CD4-positive, alpha-beta T cell (primary cell): ENCODE measurements at regions not wholly inside any gene's neighbourhood (a gene's known extent, or its start where the extent isn't known, plus 50 kb on each side); places are given as distances from the start of the nearest gene placed in this dataset.
A peak's percentile ranks its signal among the peaks of the same experiment; 100 is the strongest.

Experiments used
- ATAC-seq: fragments of 200-7000 bp; cut with Tn5 transposase; one replicate; pipeline ENCODE4 v1.10.0; 2022; ENCODE audit warnings: mild to moderate bottlenecking; ENCODE audit not compliant: poor library complexity
- CTCF ChIA-PET: fragments of 350-600 bp; sonication (Branson Sonifier 250); formaldehyde crosslinking; loops from one replicate; lab custom pipeline; 2021; ENCODE audit warnings: antibody characterized with exemption, inconsistent platforms; lab: Charles Lee
- POLR2A ChIA-PET: fragments of 350-600 bp; sonication (Branson Sonifier 250); formaldehyde crosslinking; loops from one replicate; lab custom pipeline; 2021; ENCODE audit warnings: antibody characterized with exemption, inconsistent platforms; lab: Charles Lee
- DNase-seq, 14 experiments: peaks; one replicate each; pipeline ENCODE4 v3.0.0-alpha.2; 2013 to 2020; ENCODE audit warnings: mixed read lengths in 2 of 14
- H3K27ac ChIP-seq, 2 donors: one replicate each; pipeline versions ENCODE4 v1.5.1 to v1.7.0; 2013; ENCODE audit warnings: low read length in 2 of 2, low read depth in 1 of 2, mild to moderate bottlenecking in 1 of 2
- H3K27me3 ChIP-seq, 2 experiments: 1 replicate in 1 of 2; 2 replicates in 1 of 2; pipeline versions ENCODE4 v1.6.1 to v1.7.0; 2013; ENCODE audit warnings: low read length in 2 of 2, control low read depth in 1 of 2, mild to moderate bottlenecking in 1 of 2, moderate library complexity in 1 of 2; ENCODE audit not compliant: insufficient read depth in 2 of 2, control insufficient read depth in 1 of 2
- H3K36me3 ChIP-seq: one replicate; pipeline ENCODE4 v1.6.1; 2013; ENCODE audit warnings: low read length, control low read depth; ENCODE audit not compliant: insufficient read depth
- H3K4me1 ChIP-seq: one replicate; pipeline ENCODE4 v1.6.1; 2013; ENCODE audit warnings: low read length, control low read depth; ENCODE audit not compliant: insufficient read depth
- H3K4me3 ChIP-seq: one replicate; pipeline ENCODE4 v1.5.1; 2013; ENCODE audit warnings: mild to moderate bottlenecking, low read length, moderate library complexity
- H3K9me3 ChIP-seq, 2 experiments: 1 replicate in 1 of 2; 2 replicates in 1 of 2; pipeline versions ENCODE4 v1.6.1 to v1.7.0; 2013; ENCODE audit warnings: low read length in 2 of 2, mild to moderate bottlenecking in 2 of 2, control low read depth in 1 of 2, moderate library complexity in 1 of 2; ENCODE audit not compliant: control insufficient read depth in 1 of 2, insufficient read depth in 1 of 2
- H3K27ac Mint-ChIP-seq: one replicate; pipeline ENCODE4 v1.8.0; 2020; ENCODE audit warnings: mixed read lengths
- H3K27me3 Mint-ChIP-seq: one replicate; pipeline ENCODE4 v1.8.0; 2021; ENCODE audit warnings: mixed read lengths
- H3K36me3 Mint-ChIP-seq: one replicate; pipeline ENCODE4 v1.8.0; 2021; ENCODE audit warnings: low read depth, mixed read lengths
- H3K4me1 Mint-ChIP-seq: one replicate; pipeline ENCODE4 v1.8.0; 2021; ENCODE audit warnings: low read depth, mixed read lengths
- H3K4me3 Mint-ChIP-seq: one replicate; pipeline ENCODE4 v1.8.0; 2020; ENCODE audit warnings: mild to moderate bottlenecking, mixed read lengths
- H3K9me3 Mint-ChIP-seq: one replicate; pipeline ENCODE4 v1.8.0; 2020; ENCODE audit warnings: mixed read lengths
- intact Hi-C, 2 experiments: fragments of 100-400 bp; cut with DNase I in 1 of 2; cut with micrococcal nuclease in 1 of 2; formaldehyde crosslinking; loops; one replicate each; pipeline versions ENCODE4 v1.15.1 to v1.9.0; 2023 to 2025; cut with DNase I, micrococcal nuclease
- TF ChIP-seq, protein P1 (sequence below): fragments of 200-600 bp; IDR thresholded peaks from one replicate; pipeline ENCODE4 v1.8.0; 2022; ENCODE audit warnings: antibody characterized with exemption, mild to moderate bottlenecking

DNA sequence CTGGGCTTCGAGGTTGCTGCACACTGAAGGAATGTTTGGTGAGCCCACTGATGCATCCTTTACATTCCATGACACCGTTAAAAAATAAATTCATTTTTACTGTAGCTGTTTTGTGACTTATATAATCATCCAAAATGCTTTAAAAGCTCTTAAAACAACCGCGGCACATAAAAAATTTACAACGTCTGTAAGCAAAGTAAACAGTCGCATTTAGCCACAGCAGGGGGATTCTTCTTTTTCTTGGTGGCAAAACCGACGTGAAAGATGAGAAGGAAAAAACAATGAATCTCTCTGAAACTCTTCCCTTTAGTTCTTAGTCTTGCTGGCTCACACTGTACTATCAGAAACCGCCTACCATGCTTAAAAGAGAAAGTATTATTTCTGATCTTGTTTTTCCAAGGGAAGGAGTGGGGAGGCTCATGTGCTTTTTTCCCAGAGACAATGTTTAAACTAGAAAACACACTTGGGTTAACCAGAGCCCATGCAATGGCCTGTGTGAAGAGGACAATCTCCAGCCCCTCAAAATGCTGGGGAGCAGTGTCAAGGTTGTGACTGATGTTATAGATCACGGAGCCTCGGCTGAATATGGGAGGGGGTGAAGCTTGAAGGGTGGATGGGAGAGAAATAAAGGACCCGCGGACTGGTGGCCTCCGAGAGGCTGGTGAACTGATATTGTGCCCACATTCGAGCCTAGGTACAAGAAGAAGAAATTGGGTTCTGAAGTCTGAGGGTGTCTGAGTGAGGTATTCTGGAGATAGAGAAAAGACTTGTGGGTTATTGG, 91.1 kb downstream of the IRF8 start:
- Histone ChIP-seq H3K9me3 (no peaks in the 10 kb centered on the region), H3K4me3 (no peak overlapping the region), H3K27me3 (peaks cover 0 to 2% of the 10 kb centered on the region in 2 experiments), H3K36me3 (no peaks in the 10 kb centered on the region), H3K4me1 (peaks cover 15% of the 10 kb centered on the region), H3K27ac (no peak overlapping the region)
- ChIA-PET POLR2A (interaction anchor here (0.9 kb wide), 1 partner anchor 169 kb away, joined by 3 read pairs; no protein-coding TSS in a partner anchor), CTCF (interaction anchor here (2.8 kb wide), 1 partner anchor 169 kb away, joined by 14 read pairs; no protein-coding TSS in a partner anchor)
- no peak overlapping the region for H3K27ac Mint-ChIP-seq
- intact Hi-C loops, result no loop called here
- TF ChIP-seq, protein P1, sequence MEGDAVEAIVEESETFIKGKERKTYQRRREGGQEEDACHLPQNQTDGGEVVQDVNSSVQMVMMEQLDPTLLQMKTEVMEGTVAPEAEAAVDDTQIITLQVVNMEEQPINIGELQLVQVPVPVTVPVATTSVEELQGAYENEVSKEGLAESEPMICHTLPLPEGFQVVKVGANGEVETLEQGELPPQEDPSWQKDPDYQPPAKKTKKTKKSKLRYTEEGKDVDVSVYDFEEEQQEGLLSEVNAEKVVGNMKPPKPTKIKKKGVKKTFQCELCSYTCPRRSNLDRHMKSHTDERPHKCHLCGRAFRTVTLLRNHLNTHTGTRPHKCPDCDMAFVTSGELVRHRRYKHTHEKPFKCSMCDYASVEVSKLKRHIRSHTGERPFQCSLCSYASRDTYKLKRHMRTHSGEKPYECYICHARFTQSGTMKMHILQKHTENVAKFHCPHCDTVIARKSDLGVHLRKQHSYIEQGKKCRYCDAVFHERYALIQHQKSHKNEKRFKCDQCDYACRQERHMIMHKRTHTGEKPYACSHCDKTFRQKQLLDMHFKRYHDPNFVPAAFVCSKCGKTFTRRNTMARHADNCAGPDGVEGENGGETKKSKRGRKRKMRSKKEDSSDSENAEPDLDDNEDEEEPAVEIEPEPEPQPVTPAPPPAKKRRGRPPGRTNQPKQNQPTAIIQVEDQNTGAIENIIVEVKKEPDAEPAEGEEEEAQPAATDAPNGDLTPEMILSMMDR, result no peak
- ATAC-seq (no peak), DNase-seq (no peak)
- peaks cover 11% of the 10 kb centered on the region for H3K4me1 Mint-ChIP-seq
- no peak overlapping the region for H3K4me3 Mint-ChIP-seq
- no peaks in the 10 kb centered on the region for H3K36me3 Mint-ChIP-seq
- peaks cover 26% of the 10 kb centered on the region for H3K27me3 Mint-ChIP-seq
- H3K9me3 Mint-ChIP-seq, result no peaks in the 10 kb centered on the region

- peaks cover 8% of the 10 kb centered on the region for H3K4me1 Mint-ChIP-seq
- no peaks in the 10 kb centered on the region for H3K36me3 Mint-ChIP-seq
- no peak overlapping the region for H3K4me3 ChIP-seq
- no peaks in the 10 kb centered on the region for H3K36me3 ChIP-seq
- H3K4me1 ChIP-seq, result peaks cover 21% of the 10 kb centered on the region
- ChIA-PET CTCF (interaction anchor here (2.8 kb wide), 1 partner anchor 170 kb away, joined by 14 read pairs; no protein-coding TSS in a partner anchor), POLR2A (interaction anchor here (0.9 kb wide), 1 partner anchor 169 kb away, joined by 3 read pairs; no protein-coding TSS in a partner anchor)
- H3K9me3 Mint-ChIP-seq, result no peaks in the 10 kb centered on the region
- peak in 1 of 14 experiments; percentile 22 for DNase-seq
- no peak overlapping the region for H3K27ac ChIP-seq
- H3K27me3 Mint-ChIP-seq, result peaks cover 26% of the 10 kb centered on the region
- H3K27ac Mint-ChIP-seq, result no peak overlapping the region
- no peaks in the 10 kb centered on the region for H3K9me3 ChIP-seq
- no peak overlapping the region for H3K4me3 Mint-ChIP-seq
- intact Hi-C loops, result no loop called here
- peaks cover 0 to 2% of the 10 kb centered on the region in 2 experiments for H3K27me3 ChIP-seq
- ATAC-seq, result no peak
- TF ChIP-seq, protein P1, result no peak
Observed at GRCh38 chr16:85990861-85991301, 91.9 kb downstream of the IRF8 start.

DNA sequence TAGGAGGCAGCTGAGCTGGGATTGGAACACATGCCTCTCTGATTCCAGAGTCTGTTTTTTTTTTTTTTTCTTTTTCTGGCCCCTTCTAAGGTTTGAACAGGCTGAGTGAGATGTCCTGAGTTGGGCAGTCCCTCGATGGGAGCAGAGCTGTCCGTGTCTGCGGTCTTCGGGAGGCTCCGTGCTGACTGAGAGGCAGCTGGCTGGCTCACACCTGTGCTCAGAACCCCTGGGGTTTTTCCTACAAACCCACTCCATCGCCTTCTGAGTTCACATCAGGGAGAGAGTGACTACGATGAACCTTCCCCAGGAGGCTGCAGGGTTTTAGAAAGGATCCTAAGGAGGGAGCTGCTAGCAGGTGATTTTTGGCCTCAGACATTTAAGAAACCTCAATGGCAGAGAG, 92.5 kb downstream of the IRF8 start:
- H3K27ac ChIP-seq, result no peak overlapping the region
- H3K27me3 ChIP-seq, result peaks cover 0 to 2% of the 10 kb centered on the region in 2 experiments
- H3K4me3 ChIP-seq, result no peak overlapping the region
- CTCF ChIA-PET, result interaction anchor here (2.8 kb wide), 1 partner anchor 170 kb away, joined by 14 read pairs; no protein-coding TSS in a partner anchor
- TF ChIP-seq, protein P1, result no peak
- Mint-ChIP-seq H3K4me1 (peaks cover 8% of the 10 kb centered on the region), H3K27ac (no peak overlapping the region), H3K36me3 (no peaks in the 10 kb centered on the region), H3K27me3 (peaks cover 26% of the 10 kb centered on the region), H3K4me3 (no peak overlapping the region), H3K9me3 (no peaks in the 10 kb centered on the region)
- H3K9me3 ChIP-seq, result no peaks in the 10 kb centered on the region
- H3K4me1 ChIP-seq, result peaks cover 24% of the 10 kb centered on the region
- no peaks in the 10 kb centered on the region for H3K36me3 ChIP-seq
- DNase-seq (peak in 1 of 14 experiments; percentile 12), ATAC-seq (no peak)
- POLR2A ChIA-PET, result no interaction called here
- intact Hi-C loops, result no loop called here
